GM08714 (cell line): ENCODE measurements at regions not wholly inside any gene's neighbourhood (a gene's known extent, or its start where the extent isn't known, plus 50 kb on each side); places are given as distances from the start of the nearest gene placed in this dataset.

Source experiments
- H3K4me3 ChIP-seq: fragments of 200-500 bp; sonication (Bioruptor generic); 2 replicates; pipeline ENCODE4 v1.5.1; 2014; ENCODE audit warnings: mild to moderate bottlenecking, low read length, inconsistent platforms
- ZNF274 ChIP-seq: IDR thresholded peaks from 2 replicates; pipeline ENCODE4 v1.6.1; 2012; ENCODE audit warnings: mild to moderate bottlenecking, low read depth, low read length

- no peak overlapping the region for H3K4me3 ChIP-seq
- TF ChIP-seq ZNF274: no peak
Measured at GRCh38 chr11:109604481-109605400, 182.8 kb downstream of the C11orf87 start.

- TF ChIP-seq ZNF274: no peak
Measured at GRCh38 chr11:109606256-109606655, 184.3 kb downstream of the C11orf87 start.

DNA sequence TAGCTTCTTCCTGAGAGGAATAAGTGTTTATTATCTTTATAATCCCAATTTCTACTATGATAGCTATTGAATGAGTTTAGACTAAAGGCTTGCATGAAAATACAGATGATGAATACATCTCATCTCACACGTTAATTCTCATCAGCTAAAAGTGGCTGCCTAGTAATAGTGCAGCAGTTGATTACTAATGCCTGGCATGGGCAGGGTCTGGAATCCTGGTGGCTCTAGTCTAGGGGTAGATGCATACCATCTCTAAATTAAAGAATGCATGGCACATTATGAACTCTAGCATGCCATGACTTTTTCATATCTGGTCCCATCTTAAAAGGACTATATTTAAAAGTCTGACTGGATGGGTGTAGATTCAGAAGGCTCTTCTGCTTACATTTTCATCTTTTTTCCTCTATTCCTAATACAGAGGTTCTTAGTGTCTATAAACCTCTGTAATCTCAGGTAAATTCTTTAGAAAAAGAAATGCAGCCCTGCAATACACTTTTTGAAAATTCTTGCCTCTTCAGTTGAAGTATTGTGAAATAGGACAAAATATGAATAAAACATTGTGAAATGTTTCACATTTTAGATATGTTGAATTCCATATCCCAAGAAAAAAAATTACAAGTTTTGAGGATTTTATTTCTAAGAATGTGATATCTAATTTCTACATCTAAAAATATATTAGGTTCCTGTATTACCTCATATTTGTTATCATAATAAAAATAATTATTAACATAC lies 187.6 kb downstream of the C11orf87 start:
- H3K4me3 ChIP-seq: no peak overlapping the region
- TF ChIP-seq ZNF274: no peak

More at GRCh38 chr11:109606256-109606655, 184.3 kb downstream of the C11orf87 start:
- H3K4me3 ChIP-seq: no peak overlapping the region

- no peak overlapping the region for H3K4me3 ChIP-seq
- no peak for TF ChIP-seq ZNF274
Measured at GRCh38 chr11:109612496-109612895, 190.5 kb downstream of the C11orf87 start.

GRCh38 chr11:109619498-109619897 lies 197.5 kb downstream of the C11orf87 start:
- no peak overlapping the region for H3K4me3 ChIP-seq
- TF ChIP-seq ZNF274: no peak

DNA sequence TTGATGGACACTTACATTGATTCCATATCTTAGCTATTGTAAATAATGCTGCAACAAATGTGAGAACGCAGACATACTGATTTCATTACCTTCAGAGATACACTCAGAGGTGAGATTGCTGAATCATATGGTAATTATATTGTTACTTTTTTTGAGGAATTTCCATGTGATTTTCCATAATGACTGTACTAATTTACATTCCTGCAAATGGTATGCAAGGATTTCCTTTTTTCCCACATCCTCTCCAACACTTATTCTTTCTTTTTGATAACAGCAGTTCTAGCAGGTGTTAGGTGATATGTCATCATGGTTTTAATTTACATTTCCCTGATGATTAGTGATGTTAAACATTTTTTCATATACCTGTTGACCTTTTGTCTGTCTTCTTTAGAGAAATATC lies 207.7 kb downstream of the C11orf87 start:
- TF ChIP-seq ZNF274: no peak
- H3K4me3 ChIP-seq: no peak overlapping the region

DNA sequence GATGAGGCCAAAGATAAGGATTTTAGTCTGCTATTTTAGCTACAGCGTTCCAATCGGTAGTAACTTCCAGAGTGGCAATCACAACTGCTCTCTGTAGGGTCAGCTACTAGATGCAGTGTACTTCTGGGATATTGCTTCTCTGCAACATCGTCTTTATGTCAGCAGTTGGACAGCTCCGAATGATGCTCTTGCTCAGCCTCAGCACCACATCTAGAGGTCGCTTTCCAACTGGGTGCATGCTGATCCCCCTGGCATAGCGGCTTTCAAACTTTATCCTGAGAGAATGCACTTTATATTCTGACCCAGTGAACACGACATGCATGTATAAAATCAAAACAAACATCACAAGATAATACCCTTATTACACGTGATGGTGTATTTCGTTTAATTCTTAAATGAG lies 219.6 kb downstream of the C11orf87 start:
- TF ChIP-seq ZNF274: no peak
- no peak overlapping the region for H3K4me3 ChIP-seq

DNA sequence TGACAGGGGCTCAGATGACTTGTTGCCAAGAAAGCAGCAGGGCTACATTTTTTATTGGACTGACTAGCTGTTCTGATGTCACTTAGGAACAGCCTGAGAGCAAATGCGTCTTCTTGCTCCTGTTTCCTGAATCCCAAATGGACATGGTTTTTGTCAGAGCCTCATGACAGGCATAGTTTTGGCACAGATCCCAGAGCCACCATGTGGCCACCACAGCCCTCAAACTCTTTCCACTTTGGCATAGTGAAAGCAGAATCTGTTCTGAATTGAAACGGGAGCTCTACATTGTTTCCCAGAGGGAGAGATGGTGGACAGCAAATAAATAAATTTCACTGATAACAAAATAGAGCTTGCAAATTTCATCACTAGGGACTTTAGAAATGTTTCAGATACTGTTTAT lies 222.2 kb downstream of the C11orf87 start:
- no peak for TF ChIP-seq ZNF274
- H3K4me3 ChIP-seq: no peak overlapping the region

DNA sequence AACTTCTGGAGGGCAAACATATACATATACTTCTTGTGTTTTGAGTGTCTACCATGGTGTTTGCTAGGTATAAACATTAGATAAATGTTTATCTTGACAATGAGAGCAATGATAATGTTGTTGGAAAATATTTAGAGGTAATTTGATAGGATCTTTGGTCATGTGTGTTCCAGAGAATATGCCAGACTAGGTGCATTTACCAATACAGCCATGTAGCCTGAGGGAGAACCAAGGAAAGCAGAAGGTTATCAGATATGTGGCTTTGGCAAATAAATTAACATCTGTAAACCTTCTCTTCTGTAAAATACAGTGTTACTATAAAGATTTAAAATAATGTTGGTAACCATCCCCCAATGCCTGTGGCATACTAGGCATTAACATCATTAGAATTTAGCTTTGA lies 226.8 kb downstream of the C11orf87 start:
- no peak for TF ChIP-seq ZNF274
- H3K4me3 ChIP-seq: no peak overlapping the region

DNA sequence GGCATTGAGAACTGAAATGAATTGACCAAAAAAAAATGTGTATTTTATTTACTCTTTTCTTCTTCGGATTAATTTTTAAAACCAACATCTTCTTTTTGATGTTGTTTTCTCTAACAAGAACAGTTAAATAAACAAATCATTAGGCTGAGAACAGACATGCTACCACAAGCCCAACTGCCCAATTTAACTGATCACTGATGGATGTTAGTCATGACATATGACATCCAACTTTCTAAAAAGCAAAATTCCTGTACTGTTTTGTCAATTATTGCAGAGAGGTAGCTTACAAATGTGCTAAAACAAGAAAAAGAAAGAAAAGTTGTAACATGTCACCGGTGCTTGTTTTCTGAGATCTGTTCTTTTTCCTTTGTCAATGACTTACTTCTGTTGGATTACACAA lies 232.1 kb downstream of the C11orf87 start:
- TF ChIP-seq ZNF274: no peak
- no peak overlapping the region for H3K4me3 ChIP-seq

GRCh38 chr11:109658190-109658589 lies 236.2 kb downstream of the C11orf87 start:
- no peak overlapping the region for H3K4me3 ChIP-seq
- TF ChIP-seq ZNF274: no peak

DNA sequence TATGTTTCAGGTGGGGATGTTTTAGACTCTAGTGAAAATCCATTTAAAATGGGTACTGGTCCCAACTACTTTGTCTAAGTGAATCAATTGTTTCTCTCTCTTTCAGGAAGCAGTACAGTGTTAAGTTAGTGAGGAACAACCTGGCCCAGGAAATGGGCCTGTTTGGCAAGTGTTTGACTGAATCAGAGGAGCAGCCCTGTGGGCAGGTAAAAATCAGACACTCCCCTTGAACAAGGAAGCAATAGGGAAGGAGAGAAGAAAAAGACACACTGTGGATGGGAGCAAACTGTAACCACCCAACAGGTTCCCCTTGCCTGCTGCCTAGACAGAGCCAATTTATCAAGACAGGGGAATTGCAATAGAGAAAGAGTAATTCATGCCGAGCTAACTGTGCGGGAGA lies 245.7 kb downstream of the C11orf87 start:
- no peak overlapping the region for H3K4me3 ChIP-seq
- TF ChIP-seq ZNF274: no peak

GRCh38 chr11:109668973-109669634 lies 247.1 kb downstream of the C11orf87 start:
- H3K4me3 ChIP-seq: no peak overlapping the region
- no peak for TF ChIP-seq ZNF274

DNA sequence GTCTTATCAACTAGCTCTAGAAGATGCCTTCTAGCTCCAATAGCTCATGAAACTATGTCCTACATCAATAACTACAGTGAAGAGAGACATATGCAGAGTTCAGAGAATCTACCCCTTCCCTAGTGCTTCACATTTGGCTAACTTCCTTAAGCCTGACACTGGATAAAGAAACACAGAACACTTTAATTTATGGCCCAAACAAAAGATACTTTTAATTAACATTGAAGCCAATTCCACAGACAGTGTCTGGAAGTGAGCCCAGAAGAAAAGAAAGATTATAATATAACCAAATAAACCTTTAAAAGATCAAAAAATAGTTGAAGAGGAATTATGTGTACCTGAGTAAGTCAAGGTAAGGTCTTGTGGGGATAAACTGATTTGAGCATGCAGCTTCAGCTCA lies 255.2 kb downstream of the C11orf87 start:
- no peak for TF ChIP-seq ZNF274
- H3K4me3 ChIP-seq: no peak overlapping the region
